Fibroblast of upper back skin (primary cell): ENCODE measurements at regions not wholly inside any gene's neighbourhood (a gene's known extent, or its start where the extent isn't known, plus 50 kb on each side); places are given as distances from the start of the nearest gene placed in this dataset.
"Not testable (repeated sequence)": the region's sequence is repeated elsewhere in the genome, so short reads cannot be mapped to it uniquely, and the experiment has no call there.

ENCODE experiments used
- DNase-seq: peaks from one replicate; pipeline ENCODE4 v3.0.0-alpha.2; 2013

- no peak for DNase-seq
Observed at GRCh38 chr16:52725461-52725860, 178.5 kb upstream of the TOX3 start.

- DNase-seq: no peak
Observed at GRCh38 chr16:52725043-52725442, 178.1 kb upstream of the TOX3 start.

GRCh38 chr16:52721331-52721730 lies 174.4 kb upstream of the TOX3 start:
- no peak for DNase-seq

- DNase-seq: no peak
Observed at GRCh38 chr16:52718046-52718445, 171.1 kb upstream of the TOX3 start.

GRCh38 chr16:52713740-52714139 lies 166.8 kb upstream of the TOX3 start:
- no peak for DNase-seq

- no peak for DNase-seq
Observed at GRCh38 chr16:52709306-52709705, 162.4 kb upstream of the TOX3 start.

GRCh38 chr16:52708476-52708875 lies 161.5 kb upstream of the TOX3 start:
- DNase-seq: no peak

GRCh38 chr16:52707676-52708337 lies 160.9 kb upstream of the TOX3 start:
- no peak for DNase-seq

- no peak for DNase-seq
Observed at GRCh38 chr16:52705122-52705521, 158.2 kb upstream of the TOX3 start.

GRCh38 chr16:52697971-52698370 lies 151.0 kb upstream of the TOX3 start:
- DNase-seq: no peak

- DNase-seq: no peak
Observed at GRCh38 chr16:52696126-52696525, 149.2 kb upstream of the TOX3 start.

GRCh38 chr16:52690468-52690867 lies 143.5 kb upstream of the TOX3 start:
- DNase-seq: no peak

GRCh38 chr16:52680993-52681392 lies 134.1 kb upstream of the TOX3 start:
- no peak for DNase-seq

GRCh38 chr16:52677501-52677900 lies 130.6 kb upstream of the TOX3 start:
- no peak for DNase-seq

GRCh38 chr16:52676959-52677358 lies 130.0 kb upstream of the TOX3 start:
- no peak for DNase-seq

GRCh38 chr16:52671590-52671989 lies 124.6 kb upstream of the TOX3 start:
- DNase-seq: no peak

- no peak for DNase-seq
Observed at GRCh38 chr16:52657924-52658323, 111.0 kb upstream of the TOX3 start.

- DNase-seq: not testable (repeated sequence)
Observed at GRCh38 chr16:52655916-52656315, 109.0 kb upstream of the TOX3 start.

GRCh38 chr16:52655156-52655555 lies 108.2 kb upstream of the TOX3 start:
- DNase-seq: not testable (repeated sequence)

GRCh38 chr16:52652033-52652432 lies 105.1 kb upstream of the TOX3 start:
- DNase-seq: no peak

GRCh38 chr16:52650789-52651188 lies 103.8 kb upstream of the TOX3 start:
- DNase-seq: no peak

- no peak for DNase-seq
Observed at GRCh38 chr16:52650318-52650717, 103.4 kb upstream of the TOX3 start.

GRCh38 chr16:52649870-52650269 lies 102.9 kb upstream of the TOX3 start:
- DNase-seq: no peak

GRCh38 chr16:52647588-52647987 lies 100.6 kb upstream of the TOX3 start:
- no peak for DNase-seq

GRCh38 chr16:52643006-52643405 lies 96.1 kb upstream of the TOX3 start:
- DNase-seq: no peak

- no peak for DNase-seq
Observed at GRCh38 chr16:52634528-52634927, 87.6 kb upstream of the TOX3 start.
